ENCODE measurements at regions not wholly inside any gene's neighbourhood (a gene's known extent, or its start where the extent isn't known, plus 50 kb on each side); places are given as distances from the start of the nearest gene placed in this dataset.

DNA sequence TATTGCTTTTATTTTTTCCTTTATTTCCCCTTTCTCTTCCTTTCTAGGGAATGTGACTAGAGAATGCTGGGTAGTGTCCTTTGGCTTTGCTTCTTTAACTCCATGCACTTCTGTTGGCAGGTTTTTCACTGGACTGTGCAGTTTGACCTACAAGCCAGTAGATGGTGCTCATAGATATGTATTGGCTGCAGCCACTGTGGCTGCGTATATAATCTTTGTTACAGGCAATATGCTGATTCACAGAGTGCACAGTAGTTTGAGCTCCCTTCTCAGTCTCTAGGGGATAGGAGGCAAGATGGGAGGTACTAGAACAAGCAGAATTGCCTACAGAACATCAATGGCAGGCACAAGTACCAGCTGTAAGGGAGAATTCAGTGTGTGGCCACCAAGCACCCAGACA is 503.5 kb downstream of the LRFN5 start:
- TF ChIP-seq, protein P1, sequence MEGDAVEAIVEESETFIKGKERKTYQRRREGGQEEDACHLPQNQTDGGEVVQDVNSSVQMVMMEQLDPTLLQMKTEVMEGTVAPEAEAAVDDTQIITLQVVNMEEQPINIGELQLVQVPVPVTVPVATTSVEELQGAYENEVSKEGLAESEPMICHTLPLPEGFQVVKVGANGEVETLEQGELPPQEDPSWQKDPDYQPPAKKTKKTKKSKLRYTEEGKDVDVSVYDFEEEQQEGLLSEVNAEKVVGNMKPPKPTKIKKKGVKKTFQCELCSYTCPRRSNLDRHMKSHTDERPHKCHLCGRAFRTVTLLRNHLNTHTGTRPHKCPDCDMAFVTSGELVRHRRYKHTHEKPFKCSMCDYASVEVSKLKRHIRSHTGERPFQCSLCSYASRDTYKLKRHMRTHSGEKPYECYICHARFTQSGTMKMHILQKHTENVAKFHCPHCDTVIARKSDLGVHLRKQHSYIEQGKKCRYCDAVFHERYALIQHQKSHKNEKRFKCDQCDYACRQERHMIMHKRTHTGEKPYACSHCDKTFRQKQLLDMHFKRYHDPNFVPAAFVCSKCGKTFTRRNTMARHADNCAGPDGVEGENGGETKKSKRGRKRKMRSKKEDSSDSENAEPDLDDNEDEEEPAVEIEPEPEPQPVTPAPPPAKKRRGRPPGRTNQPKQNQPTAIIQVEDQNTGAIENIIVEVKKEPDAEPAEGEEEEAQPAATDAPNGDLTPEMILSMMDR (IDR thresholded peaks at IDR 0.05; ENCODE audit: low read depth, low read length, poor library complexity, severe bottlenecking) = peak; percentile 68
- TF ChIP-seq EZH2phosphoT487 (IDR thresholded peaks at IDR 0.05; ENCODE audit: borderline replicate concordance, low read length) = no peak
